GM21529 (cell line): ENCODE measurements at regions not wholly inside any gene's neighbourhood (a gene's known extent, or its start where the extent isn't known, plus 50 kb on each side); places are given as distances from the start of the nearest gene placed in this dataset.

Experiments used
- ATAC-seq: cut with Tn5 transposase; IDR thresholded peaks from one replicate; pipeline ENCODE4 v1.9.1; 2021; ENCODE audit not compliant: unreplicated experiment

- no peak for ATAC-seq
Observed at GRCh38 chr2:222064286-222064685, 234.5 kb downstream of the PAX3 start.

- ATAC-seq = no peak
Observed at GRCh38 chr2:222058819-222059445, 239.9 kb downstream of the PAX3 start.

- ATAC-seq = no peak
Observed at GRCh38 chr2:222057347-222058073, 241.3 kb downstream of the PAX3 start.

GRCh38 chr2:222055328-222055727 lies 243.5 kb downstream of the PAX3 start:
- no peak for ATAC-seq

GRCh38 chr2:222054813-222055212 lies 244.0 kb downstream of the PAX3 start:
- no peak for ATAC-seq

- peak; percentile 56 for ATAC-seq
Observed at GRCh38 chr2:222052934-222053367, 245.8 kb downstream of the PAX3 start.

- ATAC-seq = no peak
Observed at GRCh38 chr2:222050981-222051380, 247.8 kb downstream of the PAX3 start.

GRCh38 chr2:222049946-222050345 lies 248.9 kb downstream of the PAX3 start:
- no peak for ATAC-seq

- ATAC-seq = no peak
Observed at GRCh38 chr2:222043897-222044296, 254.9 kb downstream of the PAX3 start.

GRCh38 chr2:222042666-222043065 lies 256.1 kb downstream of the PAX3 start:
- no peak for ATAC-seq

GRCh38 chr2:222040333-222040732 lies 258.5 kb downstream of the PAX3 start:
- no peak for ATAC-seq

- no peak for ATAC-seq
Observed at GRCh38 chr2:222039821-222040220, 259.0 kb downstream of the PAX3 start.

- no peak for ATAC-seq
Observed at GRCh38 chr2:222038067-222038802, 260.6 kb downstream of the PAX3 start.

GRCh38 chr2:222037211-222037610 lies 261.6 kb downstream of the PAX3 start:
- ATAC-seq = no peak

- no peak for ATAC-seq
Observed at GRCh38 chr2:222034058-222034457, 264.7 kb downstream of the PAX3 start.

GRCh38 chr2:222033541-222033940 lies 265.3 kb downstream of the PAX3 start:
- no peak for ATAC-seq

- no peak for ATAC-seq
Observed at GRCh38 chr2:222025881-222026271, 272.9 kb downstream of the PAX3 start.

- ATAC-seq = no peak
Observed at GRCh38 chr2:222024932-222025880, 273.6 kb downstream of the PAX3 start.

- no peak for ATAC-seq
Observed at GRCh38 chr2:222017252-222017850, 281.4 kb downstream of the PAX3 start.

GRCh38 chr2:222013889-222014288 lies 284.9 kb downstream of the PAX3 start:
- no peak for ATAC-seq
